GM18870 (cell line): ENCODE measurements at regions not wholly inside any gene's neighbourhood (a gene's known extent, or its start where the extent isn't known, plus 50 kb on each side); places are given as distances from the start of the nearest gene placed in this dataset.
"Not testable (repeated sequence)": the region's sequence is repeated elsewhere in the genome, so short reads cannot be mapped to it uniquely, and the experiment has no call there.

Experiments used
- ATAC-seq: cut with Tn5 transposase; IDR thresholded peaks from one replicate; pipeline ENCODE4 v1.9.1; 2021; ENCODE audit warnings: moderate library complexity; ENCODE audit not compliant: unreplicated experiment

DNA sequence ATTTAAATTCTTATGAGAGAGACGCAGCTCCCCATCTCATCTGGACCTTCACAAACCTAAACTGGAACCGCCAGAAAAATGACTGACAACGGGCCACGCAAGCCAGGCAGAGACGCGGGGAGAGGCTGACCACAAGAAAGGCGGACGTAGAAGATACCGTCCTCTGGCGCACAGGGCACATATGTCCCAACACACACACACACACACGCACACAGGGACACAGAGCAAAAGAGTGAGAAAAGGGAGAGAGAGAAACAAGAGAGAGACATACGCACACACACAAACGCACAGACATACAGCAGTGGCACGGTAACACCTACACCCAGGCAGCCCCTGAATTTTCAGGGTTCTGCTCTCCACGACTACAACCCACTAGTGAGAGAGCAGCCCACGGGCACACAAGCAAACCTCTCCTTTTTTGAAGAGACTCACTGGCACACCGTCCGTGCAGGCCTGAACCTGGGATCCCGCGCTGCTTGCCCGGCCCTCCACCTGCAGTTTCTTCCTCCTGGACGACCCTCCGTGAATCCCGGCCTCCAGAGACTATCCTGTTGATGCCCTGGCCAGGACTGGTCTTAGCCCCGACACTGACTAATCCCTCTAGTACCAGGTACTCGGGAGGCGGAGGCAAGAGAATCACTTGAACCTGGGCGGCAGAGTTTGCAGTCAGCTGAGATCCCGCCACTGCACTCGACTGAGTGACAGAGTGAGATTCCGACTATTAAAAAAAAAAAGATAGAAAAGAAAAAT, 156.5 kb upstream of the ZNF337 start:
- not testable (repeated sequence) for ATAC-seq

DNA sequence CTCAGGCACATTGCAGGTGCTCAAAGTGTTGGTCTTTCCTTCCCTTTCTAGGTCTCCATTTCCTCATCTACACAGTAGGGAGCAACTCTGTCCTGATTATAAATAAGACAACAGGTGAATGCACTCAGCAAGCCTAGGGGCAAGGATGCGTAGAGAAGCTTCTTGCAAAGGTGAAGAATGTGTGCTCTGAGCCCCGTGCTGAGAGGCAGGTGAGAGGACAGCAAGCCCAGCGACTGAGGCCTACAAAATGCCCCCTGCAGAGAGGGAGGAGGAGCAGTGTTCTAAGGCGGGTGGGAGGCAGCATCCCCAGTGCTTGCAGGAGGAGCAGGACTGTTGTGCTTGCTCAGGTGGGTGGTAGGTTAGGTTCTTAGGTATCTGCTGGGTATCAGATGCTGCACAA, 153.5 kb upstream of the ZNF337 start:
- not testable (repeated sequence) for ATAC-seq

DNA sequence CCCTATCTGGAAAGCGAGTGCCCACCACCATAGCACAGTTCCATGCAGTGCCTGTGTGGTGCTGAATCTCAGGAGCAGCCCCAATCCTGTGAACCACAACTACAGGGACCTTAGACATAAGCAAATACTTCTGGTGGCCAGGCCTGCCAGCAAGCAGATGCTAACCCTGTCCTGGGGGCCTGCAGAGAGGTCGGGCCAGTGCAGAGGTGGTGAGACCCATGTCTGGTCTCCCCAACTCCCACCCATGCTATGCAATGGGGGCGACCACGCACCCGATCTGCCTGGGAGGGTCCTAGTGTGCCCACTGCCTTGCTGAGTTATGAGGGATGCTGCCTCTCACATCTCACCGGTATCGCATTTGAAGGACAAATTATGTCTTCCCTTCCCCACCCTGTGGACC, 151.6 kb upstream of the ZNF337 start:
- no peak for ATAC-seq

DNA sequence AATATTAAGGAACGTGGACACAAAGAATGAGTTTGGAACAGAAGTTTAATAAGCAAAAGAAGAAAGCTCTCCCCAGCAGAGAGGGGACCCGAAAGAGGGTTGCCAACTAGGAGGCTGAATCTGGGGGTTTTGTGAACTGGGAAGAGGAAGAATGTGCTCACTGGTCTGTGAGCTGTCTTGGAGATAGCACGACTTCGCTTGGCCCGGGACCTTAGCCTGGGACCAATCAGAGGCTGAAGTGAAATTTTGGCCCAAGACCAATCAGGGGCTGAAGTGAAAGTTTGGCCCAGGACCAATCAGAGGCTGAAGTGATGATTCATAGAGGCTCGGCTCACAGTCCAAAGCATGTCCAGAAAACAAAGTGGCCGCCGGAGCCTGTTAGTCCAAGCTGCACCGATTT, 148.0 kb upstream of the ZNF337 start:
- not testable (repeated sequence) for ATAC-seq

DNA sequence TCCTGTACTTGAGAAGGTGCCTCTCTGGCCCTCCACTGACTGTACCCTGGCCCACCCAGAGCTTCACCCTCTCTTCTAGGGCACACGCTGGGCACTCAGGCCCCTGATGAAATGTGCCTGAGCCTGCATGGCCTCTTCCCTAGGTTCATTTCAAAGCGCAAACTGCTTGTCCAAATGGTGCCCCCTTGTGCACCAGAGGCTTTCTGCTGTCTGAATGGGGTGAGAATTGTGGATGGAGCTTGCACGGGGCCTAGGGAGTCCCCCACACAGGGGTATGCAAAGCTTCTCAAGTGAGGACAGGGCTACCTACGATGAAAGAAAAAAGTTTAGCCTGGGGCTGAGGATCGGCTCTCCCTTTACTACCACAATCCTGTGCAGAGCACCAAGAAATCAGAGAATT, 116.9 kb upstream of the ZNF337 start:
- not testable (repeated sequence) for ATAC-seq

DNA sequence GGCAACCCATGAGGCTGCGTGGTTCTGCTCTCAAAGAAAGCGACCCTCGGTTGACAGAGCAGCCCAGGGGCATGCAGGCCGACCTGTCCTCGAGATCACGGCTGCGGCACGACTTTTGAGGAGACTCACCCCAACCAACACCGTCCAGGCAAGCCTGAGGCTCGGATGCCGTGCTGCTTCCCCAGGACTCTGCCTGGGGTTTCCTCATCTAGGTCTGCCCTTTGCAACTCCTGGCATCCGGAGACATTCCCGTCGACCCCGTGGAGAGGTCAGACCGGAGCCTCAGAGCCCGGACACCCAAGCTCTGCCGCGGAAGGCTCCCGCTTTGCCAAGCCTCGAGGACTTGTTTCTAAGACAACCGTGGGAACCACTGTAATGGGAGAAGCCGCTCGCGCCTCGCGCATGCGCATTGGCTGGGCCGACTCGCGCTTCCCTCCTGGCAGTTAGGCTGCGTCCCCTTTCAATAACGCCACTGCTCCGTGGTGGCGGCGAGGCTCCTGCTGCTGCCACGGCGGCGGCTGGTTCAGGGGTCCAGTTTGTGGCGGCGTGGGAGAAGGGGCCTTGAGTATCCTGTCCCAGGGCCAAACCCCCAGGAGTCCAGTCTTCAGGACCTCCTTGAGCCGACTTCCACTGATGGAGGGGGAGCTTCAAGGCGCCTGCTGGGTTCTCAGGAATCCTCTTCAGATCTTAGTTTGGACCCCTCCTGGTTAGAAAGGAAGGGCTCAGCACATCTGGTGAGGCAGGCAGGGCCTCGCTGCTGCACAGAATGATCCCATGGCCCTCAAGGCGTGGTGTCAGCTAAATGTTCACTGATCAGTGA, 101.7 kb upstream of the ZNF337 start:
- ATAC-seq = not testable (repeated sequence)

DNA sequence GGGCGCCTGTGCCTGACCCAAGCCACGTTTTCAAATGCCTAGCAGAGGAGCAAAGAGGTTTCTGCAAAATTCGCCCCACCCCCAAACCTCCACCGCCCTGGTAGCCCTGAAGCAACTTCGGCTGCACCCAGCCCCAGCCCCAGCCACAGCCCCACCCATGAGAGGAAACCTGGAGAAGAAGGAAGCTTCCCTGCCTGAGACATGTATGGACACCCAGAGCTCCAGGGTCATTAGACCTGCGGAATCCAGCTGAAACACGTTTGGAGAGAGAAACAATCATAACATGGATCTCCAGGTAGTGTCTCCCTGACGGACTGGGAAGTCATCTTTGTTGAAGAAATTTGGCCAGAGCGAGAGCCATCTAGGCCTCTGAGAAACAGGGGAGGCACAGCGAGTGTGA, 100.4 kb upstream of the ZNF337 start:
- not testable (repeated sequence) for ATAC-seq

DNA sequence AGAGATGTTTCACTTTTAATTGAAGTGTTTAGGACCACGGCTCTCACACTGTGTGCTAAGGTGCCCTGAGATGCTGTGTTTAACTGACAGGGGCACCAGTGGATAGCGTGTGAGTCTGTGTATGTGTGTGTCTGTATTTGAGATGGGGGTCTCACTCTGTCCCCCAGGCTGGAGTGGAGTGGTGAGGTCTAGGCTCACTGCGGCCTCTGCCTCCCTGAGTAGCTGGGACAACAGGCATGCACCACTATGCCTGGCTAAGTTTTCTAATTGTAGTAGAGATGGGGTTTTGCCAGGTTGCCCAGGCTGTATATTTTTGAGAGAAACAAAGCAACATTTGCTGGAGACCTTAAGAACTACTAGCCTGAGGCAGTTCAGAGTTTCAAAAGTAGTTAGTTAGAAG, 80.6 kb upstream of the ZNF337 start:
- ATAC-seq = not testable (repeated sequence)

DNA sequence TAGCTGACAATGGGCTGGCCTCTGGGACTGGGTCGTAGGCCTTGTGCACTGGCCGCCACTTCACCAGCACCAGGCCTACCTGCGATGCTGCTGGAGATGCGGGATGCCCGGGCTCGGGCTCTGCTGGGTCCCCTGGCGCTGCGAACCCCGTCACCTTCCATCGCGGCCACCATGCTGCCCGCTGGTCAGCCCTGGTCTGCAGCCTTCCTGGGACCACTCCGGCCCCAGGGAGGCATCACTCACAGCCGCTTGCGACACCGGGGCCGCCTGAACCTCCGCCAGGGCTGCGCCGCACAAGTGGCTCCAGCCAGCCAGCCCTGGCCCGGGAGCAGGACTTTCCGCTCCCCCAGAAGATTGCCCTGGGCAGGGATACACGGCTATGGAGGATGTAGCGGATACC, 78.1 kb upstream of the ZNF337 start:
- not testable (repeated sequence) for ATAC-seq

DNA sequence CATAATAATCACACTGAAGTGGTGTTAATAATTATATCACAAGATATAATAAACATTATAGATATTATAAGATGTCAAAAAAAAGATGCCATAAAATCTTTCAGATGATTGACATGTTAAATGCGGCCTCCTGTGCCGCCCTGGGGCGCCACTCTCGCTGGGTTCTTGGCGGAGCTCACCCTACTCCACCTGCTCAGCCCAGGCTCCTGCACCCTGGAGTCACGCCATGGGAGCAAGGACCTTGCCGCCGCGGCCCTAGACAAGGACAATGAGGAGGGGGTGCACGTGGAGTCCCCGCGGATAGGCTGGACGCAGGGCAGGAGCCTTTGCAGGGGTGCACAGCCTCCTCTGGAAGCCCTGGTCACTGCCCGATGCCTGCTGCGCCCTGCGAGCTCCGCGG, 77.5 kb upstream of the ZNF337 start:
- ATAC-seq = not testable (repeated sequence)

DNA sequence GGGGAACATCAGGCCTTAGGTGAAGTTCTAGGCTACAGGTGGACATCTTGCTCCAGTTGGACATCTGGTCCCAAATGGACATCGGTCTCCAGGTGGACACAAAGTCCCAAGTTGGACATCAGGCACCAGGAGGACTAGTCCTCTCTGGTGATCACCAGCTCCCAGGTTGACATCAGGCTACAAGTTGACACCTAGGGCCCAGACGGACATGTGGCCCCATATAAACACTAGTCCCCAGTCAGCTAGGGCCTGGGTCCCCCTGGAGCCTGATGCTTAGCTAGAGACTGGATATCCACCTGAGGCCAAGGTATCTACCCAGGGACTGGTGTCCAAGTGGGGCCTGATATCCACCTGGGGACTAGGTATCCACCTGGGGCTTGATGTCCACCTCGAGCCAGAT, 75.8 kb upstream of the ZNF337 start:
- not testable (repeated sequence) for ATAC-seq

DNA sequence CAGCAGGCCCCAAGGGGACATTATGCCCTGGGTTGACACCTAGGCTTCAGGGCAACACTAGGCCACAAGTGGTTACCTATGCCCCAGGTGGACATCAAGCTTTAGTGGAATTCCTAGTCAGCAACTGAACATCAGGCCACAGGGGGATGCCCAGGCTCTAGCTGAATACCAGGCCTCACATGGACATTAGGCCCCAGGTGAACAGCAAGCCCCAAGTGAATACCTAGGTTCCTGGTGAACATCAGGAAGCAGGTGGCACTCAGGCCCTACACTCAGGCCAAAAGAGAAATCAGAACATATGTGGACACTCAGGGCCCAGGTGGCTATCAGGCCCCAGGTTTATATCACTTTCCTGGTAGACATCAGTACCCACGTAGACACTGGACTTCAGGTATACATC, 75.2 kb upstream of the ZNF337 start:
- ATAC-seq = not testable (repeated sequence)

DNA sequence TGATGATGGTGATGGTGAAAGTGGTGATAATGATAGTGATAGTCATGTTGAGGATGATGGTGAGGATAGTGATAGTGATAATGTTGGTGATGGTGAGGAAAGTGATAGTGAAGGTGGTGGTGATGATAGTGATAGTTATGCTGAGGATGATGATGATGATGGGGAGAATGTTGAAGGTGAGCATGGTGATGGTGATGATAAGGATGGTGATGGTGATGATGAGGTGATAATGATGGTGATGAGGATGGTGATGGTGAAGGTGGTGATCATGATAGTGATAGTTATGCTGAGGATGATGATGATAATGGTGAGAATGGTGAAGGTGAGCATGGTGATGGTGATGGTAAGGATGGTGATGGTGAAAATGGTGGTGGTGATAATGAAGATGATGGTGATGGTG, 64.9 kb upstream of the ZNF337 start:
- no peak for ATAC-seq

DNA sequence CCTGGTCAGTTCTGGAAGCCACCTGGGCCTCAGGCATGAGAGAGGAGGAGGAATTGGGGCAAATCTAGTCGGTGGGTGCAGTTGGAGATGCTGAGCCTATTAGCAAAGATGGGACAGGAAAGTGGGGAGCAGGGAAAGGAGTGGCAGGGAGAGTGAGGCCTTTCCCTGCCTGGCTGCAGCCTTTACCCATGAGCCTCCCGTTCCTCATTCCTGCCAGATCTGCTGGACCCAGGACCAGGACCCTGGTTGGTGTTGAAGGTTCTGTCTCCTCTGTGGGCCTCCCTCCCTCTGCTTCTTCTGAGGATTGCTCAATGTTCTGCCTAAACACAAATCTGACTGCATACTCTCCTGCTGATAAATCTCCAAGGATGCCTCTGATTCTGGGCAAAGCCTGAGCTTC, 64.4 kb upstream of the ZNF337 start:
- ATAC-seq = not testable (repeated sequence)

DNA sequence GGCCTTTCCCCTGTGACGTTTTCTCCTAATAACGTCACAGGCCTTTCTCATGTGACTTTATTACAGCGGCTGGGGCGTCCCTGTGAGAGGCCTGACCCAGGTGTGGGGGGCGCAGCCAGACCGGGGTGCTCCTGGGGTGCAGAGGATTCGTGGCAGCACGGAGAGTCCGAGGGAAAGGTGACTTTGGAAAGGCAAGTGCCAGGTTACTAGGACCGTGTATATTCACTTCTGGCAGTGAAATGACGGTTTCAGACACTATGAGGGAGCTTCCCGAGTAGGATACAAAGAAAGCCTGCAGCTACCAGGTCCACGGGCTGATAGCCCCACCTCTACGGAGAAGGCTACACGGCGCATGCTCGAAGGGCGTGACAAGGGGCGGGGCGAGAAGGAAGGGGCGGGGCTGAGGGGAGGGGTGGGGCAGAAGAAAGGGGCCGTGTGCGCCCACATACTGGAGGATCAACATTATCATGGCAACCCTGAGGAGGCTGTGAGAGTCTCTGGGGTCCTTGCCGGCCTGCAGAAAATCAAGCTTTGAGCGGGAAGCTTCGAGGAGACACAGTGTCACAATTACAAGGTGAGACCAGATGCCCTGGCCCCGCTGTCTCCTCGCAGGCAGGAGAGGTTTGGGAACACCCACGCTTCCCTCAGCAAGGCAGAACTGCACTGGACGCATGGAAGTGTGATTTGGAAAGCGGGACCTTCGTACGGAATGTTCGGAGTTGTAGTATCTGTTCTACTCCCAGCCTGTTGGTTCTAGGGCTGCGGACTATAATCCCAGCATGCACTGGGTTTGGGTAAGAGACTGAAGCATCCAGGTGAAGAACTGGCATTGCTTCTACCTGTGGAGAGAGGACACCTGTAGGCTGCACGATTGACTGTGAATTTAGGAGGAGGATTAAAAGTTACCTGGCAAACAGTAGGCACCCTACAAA, 54.4 kb upstream of the ZNF337 start:
- no peak for ATAC-seq

DNA sequence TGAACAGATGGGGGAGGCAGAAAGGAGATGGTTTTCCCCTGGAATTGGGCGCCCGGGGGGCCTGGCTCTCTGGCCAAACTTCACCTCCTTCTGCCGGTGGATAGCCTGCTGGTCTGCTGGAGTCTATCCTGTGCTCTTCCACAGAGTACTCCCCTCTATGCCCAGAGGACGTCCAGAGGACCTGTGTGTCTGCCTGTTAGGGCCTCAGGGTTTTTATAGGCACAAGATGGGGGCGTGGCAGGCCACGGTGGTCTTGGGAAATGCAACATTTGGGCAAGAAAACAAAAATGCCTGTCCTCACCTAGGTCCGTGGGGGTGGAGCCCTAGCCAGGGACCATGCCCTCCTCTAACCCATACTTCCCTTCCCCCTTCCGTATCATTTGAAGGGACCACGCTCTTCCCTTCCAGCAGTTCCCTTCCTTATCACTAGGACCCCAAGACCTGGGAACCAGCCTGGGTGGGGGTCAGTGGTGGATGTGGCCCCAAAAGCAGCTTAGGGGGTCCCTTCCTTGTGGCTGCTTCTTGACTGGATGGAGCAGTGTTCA, 53.6 kb upstream of the ZNF337 start:
- no peak for ATAC-seq

DNA sequence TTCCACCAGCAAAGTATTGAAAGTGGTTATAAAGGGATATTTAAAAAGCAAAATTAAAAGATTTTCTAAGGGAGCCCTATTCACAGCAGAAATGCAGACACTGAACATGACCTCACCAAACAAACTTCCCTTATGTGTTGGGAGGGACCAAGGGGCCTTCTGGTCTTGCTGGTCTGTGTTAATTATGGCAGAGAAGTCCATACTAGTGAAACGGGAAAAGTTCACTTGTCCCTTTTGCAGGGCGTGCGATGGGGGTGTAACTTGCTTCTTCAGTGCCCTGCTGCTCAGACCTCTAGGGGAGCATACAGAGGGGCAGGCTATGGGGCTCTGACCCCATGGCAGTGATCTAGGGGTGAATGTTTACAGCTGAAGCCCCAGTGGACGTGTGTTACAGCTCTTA, 53.0 kb upstream of the ZNF337 start:
- ATAC-seq = no peak
